ENCODE measurements at regions not wholly inside any gene's neighbourhood (a gene's known extent, or its start where the extent isn't known, plus 50 kb on each side); places are given as distances from the start of the nearest gene placed in this dataset.
"Not testable (repeated sequence)": the region's sequence is repeated elsewhere in the genome, so short reads cannot be mapped to it uniquely, and the experiment has no call there.

DNA sequence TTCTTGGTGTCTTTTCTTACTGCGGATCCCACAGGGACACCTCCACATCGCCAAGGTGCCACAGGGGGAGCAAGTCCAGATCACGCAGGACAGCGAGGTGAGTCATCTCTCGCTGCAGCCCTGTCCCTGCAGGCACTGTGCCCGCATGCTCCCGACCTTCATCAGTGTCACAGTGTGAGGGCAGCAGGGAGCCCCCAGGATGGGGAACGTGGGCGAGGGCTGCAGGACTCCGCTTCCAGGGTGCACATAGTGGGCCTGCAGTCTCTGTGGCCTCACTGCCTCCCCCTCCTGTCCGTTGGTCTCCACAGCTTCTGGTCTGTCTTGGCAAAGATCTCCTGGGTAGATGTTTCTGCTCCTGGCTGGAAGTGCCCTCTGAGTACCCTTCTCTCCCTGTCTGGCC, 78.0 kb downstream of the NPIPB11 start:
- DNase-seq (ENCODE audit: low spot score), result not testable (repeated sequence)

DNA sequence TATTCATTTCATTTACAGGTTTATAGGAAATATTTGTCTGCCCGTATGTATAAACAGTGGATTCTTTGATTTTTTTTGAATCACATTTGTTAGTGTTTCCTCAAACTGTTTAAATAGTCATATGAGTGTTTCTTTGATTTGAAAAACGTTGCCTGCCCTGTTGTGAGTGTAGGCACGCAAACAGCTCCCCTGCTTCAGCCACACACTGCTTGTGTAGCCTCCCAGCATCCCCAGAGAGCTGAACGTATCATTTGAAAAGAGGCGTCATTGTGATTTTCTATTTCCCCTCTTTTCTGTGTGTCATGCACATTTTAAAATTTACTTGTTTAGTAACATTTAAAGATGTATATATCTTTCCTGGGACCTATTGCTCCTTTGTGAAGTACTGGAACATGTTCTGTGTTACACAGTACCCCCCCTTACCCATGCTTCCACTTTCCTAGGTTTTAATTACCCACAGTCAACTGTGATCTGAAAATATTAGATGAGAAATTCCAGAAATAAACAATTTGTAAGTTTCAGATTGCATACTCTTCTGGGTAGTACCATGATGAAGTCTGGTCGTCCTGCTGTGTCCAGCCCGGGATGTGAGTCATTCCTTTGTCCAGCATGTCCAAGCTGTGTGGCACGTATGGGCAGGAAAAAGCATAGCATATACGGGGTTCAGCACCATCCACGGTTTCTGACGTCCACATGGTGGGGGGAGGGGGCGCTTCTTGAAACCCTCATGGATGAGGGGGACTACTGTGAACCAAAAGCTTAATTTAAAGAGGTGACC, 78.7 kb downstream of the NPIPB11 start:
- DNase-seq (ENCODE audit: low spot score), result not testable (repeated sequence)

DNA sequence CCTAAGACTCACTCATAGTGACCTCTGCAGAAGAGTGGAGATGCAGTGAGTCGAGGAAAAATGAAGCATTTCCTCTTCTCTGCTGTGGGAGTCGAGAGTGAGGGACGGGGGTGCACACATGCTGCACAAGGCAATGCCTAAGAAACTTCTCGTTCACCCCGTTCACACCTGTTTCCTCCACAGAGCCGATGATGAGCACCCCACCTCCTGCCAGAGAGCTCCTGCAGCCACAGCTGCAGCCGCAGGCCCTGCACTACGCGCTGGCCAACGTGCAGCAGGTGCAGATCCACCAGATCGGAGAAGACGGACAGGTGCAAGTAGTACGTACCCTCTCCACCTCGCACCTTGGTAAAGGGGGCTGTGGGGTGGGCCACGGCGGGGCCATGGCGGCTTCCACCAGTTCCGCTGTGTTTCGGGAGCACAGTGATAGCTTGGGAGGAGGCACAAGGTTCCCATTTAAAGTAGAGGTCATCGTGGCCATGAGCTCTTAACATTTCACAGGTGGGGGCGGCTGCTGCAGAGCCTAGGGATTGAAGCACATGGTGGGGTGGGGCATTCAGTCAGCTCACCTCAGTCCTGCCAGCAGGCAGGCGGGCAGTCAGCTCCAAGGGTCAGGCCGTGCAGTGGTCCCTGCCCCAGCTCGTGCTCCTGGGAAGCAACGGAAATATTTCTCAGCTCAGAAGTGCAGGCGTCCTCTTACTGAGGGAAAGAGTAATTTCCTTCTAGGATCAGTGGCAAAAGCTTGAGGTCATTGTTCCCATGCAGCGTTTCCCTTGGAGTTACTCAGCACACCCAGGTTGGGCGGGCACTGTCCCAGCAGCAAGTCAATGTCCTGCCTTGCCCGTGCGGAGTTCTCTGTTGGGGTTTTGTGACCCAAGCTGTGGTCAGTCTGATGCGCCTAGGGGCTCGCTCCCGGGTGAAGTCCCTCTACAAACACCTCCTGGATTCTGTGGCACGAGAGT, 80.1 kb downstream of the NPIPB11 start:
- not testable (repeated sequence) for DNase-seq (ENCODE audit: low spot score)

DNA sequence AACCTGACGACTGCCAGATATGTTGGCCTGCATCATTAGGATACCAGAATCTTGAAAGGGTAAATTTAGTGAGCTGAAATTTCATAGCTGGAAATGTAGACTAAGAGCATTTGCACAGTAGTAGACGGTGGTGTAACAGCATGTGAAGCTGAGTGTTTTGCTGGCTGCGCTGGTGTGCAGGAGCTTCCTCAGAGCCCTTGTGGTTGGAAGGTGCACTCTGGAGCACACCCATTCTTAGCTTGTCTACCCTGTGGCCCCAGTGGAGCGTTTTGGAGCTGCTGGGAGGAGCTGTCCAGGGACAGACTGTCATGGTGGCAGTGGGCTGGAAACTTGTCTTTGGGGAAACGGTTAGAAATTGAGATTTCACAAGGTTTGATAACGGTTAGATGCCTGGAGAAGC, 82.8 kb downstream of the NPIPB11 start:
- not testable (repeated sequence) for DNase-seq (ENCODE audit: low spot score)

DNA sequence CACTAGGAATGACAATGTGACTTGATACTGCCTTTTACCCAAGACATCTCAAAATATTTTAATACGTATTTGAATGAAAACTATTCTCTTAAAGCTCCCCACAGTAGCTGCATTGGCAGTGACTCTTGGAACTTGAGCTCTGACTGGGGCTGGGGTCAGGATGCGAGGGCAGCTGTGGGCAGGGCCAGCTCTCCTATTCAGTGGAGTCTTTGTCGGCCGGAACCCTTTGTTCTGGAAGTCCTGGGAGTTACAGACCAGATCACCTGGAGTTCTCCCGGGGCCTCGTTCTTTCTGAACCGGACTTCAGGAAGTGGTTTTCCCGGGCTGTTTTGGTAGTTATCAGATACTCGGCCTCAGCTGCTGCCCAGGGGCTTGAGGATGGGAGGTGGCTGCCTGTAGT, 84.9 kb downstream of the NPIPB11 start:
- DNase-seq (ENCODE audit: low spot score), result no peak

DNA sequence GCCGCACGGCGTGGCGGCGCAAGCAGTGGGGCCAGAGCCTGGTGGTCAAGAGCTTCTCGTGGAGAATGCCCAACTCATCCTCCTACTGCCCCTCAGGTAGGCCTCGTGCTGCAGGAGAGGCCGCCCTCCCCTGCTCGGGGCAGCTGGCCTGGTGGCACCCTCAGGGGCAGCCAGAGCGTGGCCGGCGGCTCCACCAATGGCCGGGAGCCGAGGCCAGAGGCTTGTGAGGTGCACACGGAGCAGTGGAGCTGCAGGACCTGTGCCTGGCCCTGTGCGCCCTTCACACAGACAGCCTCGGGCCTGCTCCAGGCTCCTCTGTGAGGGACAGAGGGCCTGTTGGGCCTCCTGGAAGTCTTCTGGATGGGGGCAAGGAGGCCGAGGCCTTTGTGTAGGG, 85.5 kb downstream of the NPIPB11 start:
- DNase-seq (ENCODE audit: low spot score), result no peak

DNA sequence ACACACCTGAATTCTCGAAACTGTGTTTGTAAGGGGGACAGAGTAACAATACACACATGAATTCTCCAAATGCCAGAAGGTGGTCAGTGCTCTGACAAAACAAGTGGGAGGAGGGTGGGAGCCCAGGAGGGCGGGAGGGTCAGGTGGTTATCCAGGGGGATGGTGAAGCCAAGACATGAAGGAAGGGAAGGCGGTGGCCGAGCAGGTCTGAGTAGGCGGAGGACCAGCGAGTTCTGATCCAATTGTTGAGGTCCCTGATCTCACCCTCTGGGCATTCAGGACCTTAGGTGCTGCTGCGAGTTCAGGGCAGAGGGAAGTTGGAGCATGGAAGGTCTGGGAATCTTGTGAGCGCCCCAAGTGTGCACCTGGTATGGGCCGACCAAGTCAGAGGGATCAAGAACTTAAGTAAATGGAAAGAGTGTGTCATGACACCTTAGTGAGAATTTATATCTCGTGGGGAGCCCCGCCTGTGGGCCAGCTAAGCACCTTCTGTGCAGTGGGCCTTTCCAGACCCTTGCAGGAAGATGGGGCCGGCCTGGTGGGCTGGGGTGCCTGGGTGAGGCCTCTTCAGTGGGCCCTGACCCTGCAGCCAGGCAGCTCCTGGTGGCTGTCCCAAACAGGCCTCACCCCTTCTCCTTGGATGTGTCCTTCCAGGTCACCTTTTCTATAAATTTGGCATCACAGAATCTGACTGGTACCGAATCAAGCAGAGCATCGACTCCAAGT, 86.1 kb downstream of the NPIPB11 start:
- no peak for DNase-seq (ENCODE audit: low spot score)

DNA sequence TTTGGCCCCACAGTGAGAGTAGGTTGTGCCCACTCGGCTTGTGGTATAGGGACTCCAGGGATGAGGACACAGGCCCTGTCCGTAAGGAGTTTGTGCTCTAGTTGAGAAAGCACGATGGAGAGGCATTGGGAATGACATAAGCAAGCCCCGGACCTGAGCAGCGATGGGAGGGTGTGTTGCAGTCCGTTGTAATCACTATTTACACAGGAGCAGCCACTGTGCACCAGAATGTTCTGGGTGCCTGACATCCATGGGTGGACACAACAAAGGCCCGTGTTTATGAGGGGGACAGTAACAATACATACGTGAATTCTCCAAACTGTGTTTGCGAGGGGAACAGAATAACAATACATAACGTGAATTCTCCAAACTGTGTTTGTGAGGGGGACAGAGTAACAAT, 86.8 kb downstream of the NPIPB11 start:
- no peak for DNase-seq (ENCODE audit: low spot score)

DNA sequence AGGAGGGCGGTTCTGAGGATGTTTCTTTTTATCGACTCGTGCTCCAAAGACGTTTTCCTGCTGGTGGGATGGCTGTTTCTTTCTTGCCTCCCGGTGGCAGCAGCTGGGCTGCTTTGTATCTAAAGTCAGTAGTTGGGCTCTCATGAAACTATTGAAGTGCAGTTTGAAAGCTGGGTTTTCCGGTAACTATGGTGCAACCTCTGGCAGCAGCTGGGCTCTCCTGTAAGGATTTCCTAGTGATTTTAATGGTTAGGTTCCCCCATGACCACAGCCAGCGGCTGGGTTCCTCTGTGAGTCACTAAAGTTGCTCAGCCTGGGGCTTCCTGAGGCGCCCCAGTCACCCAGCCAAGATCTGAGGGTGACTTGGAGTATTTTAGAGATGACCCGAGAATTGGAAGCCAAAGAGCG, 87.9 kb downstream of the NPIPB11 start:
- DNase-seq (ENCODE audit: low spot score), result not testable (repeated sequence)

DNA sequence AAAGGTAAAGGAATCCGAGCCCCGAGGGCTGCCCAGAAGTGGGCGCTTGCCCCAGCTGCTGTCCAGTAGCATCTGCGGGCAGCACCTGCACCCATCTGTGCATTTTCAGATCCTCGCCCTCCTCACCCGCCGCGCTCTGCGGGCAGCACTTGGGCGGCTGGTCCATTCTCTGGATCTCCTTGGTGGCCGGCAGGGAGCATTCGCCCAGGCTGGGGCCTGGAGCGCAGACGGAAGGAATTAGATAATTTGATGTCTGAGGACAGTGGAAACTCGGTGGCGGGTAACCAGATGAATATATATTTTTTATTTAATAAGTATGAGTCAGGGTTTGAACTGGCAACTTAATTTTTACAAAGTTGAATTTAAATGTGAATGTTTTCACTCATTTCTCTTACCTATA, 88.5 kb downstream of the NPIPB11 start:
- DNase-seq (ENCODE audit: low spot score), result no peak

DNA sequence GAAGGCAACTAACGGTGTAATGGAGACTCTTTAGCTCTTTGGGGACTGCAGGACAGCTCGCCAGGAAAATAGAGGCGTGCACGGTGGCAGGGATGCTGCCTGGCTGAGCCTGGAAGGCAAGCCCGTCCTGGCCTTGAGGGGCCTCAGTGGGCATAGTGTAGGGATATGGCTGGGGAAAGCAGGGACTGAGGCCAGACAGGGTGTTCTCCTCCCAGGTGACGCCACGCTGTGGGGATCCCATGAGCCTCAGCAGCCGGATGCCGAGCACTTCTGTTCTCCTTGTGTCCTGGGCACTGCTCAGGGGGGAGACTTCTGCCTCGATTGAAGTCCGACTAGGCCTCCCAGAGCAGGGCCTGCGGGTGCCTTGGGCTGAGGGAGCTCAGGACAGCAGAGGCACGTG, 89.2 kb downstream of the NPIPB11 start:
- DNase-seq (ENCODE audit: low spot score), result no peak

DNA sequence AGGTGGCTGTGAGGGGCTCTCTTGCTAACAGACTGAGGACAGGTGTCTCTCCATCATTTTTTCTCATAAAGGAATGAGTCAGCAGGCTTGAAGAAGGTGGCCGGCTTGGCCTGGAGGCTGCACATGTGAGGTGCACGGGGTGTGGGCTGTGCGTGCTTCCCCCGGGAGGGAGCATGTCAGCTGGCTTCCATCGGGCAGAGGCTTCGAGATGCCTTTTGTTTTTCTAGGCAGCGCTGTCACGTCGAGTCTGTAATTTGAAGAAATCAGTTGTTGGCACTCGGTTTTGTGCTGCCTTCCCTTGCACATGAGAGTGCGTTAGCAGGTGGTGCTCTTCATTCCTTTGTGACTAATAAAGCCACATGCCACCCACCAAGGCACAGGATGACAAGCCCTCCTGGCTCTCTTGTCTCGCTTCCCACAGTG, 89.7 kb downstream of the NPIPB11 start:
- no peak for DNase-seq (ENCODE audit: low spot score)

DNA sequence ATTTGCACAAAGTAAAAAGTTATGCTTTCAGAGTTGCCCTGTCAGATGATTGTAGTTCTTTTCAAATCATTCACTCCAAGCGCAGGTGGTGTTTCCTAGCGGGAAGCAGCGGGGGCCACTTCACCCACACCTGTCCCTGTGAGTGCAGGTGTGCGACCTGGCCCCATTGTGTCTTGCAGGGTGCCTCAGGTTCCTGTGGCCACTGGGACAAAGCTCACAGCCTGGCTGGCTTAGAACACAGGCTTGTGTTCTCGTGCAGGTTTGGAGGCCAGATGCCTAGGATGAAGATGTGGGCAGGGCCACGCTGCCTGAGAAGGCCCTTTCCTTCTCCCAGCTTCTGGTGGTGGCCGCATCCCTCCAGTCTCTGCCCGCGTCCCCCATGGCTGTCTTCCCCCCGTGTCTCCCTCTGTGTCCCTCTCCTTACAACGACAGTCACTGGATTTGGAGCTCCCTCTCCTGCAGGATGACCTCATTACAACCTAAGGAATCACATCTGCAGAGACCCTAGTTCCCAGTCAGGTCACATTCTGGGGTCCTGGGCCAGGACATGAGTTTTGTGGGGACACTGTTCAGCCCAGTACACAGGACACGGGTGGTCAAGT, 90.5 kb downstream of the NPIPB11 start:
- no peak for DNase-seq (ENCODE audit: low spot score)

DNA sequence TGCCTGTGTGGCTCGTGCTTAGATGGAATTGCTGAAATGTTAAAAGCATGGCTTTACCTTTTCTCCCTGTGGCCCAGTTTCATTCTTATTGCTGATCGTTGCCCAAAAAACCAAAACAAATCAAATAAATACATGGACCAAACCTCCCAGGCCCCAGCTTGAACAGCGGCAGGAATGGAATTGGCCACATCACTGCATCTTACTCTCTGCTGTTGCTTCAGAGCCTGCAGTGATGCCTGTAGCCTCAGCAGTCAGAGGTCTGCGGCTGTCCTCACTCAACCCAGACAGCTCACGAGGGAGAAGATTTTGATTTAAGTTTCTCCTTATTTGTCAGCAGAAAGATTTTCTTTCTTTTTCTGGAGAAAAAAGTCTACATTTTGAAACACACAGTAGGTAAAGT, 91.5 kb downstream of the NPIPB11 start:
- no peak for DNase-seq (ENCODE audit: low spot score)

DNA sequence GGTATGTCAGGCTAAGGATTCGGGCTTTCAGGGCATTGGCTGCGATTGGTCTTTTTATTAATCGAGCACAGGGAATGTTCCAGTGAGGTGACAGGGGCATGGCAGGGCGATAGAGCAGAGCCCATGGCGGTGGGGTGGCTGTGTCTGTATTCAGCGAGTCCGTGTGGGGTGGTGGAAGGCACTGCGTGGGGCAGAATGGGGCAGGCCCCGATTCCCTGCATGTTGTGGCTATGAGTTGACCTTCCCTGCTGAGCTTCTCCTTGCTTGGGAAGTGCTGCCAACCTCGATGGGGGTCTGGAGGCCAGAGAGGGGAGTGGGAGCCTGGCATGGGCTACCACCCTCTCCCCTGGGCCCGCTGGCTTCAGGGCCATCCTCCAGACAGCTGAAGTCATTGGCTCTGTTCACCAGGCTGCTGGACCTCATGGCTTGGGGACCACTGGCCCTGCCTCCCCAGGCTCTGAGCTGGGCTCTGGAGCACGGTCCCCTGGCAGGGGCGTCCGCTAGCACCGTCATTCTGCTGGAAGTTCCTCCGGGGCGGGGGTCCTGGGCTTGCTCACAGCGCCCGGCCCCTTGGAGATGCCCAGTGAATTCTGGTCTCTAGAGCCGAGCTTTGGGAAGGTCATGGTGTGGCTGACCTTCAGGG, 92.1 kb downstream of the NPIPB11 start:
- no peak for DNase-seq (ENCODE audit: low spot score)

DNA sequence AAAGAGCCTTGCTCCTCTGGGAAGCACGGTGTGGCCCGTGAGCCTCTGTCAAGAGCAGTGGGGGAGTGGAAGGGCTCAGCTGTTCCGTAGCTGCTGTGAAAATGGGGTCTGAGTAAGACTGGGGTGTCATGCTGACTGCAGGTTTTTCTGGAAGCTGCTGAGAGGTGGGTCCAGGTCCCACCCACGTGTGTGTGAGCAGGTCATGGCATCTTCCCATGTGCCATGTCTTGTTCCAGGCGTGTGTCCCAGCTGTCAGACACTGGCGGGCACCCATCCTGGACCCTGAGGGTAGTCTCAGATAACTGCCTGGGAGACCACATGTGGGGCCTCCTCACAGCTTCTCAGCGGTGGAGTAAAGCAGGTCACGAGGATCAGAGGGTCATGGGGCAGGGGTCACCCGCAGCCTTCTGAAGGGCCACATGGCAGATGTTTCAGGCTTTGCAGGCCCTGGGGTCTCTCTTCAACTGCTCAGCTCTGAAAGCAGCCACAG, 92.9 kb downstream of the NPIPB11 start:
- no peak for DNase-seq (ENCODE audit: low spot score)

DNA sequence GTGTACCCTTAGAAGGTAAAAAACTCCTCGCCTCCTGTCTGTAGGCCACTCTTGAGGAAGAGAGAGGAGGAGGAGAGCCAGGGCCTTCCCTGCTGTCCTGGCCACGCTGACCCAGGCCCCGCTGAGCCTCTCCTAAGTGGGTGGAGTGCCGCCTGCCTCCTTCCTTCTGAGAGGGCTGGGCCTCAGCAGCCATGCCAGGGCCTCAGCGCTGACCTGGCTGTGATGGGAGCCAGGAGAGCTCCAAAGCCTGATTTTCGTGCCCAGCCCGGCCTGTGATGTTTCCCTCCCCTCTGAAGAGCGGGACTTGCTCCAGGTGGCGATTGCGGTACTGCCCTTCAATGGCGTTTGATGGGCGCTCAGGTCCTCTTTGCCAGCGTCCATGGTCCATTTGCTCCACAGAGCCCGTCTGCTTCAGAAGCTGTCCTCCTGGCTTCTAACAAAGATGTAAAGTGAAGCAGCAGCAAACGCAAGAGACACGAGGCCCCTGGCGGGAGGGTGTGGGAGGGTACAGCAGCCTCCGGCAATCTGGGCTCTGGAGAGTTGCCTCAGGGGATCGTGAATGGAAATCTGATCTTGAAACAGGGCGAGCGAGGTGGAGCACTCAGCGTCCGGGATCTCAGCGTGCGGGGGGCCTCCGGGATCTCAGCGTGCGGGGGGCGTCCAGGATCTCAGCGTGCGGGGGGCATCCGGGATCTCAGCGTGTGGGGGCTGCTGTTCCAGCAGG, 93.5 kb downstream of the NPIPB11 start:
- no peak for DNase-seq (ENCODE audit: low spot score)

DNA sequence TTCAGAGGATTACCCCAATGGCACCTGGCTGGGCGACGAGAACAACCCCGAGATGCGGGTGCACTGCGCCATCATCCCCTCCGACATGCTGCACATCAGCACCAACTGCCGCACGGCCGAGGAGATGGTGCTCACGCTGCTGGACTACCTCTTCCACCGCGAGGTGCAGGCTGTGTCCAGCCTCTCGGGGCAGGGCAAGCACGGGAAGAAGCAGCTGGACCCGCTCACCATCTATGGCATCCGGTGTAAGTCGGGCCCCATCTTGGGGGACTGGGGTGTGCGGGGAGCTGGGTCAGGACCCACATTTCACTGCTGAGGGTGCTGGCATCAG, 94.2 kb downstream of the NPIPB11 start:
- not testable (repeated sequence) for DNase-seq (ENCODE audit: low spot score)

DNA sequence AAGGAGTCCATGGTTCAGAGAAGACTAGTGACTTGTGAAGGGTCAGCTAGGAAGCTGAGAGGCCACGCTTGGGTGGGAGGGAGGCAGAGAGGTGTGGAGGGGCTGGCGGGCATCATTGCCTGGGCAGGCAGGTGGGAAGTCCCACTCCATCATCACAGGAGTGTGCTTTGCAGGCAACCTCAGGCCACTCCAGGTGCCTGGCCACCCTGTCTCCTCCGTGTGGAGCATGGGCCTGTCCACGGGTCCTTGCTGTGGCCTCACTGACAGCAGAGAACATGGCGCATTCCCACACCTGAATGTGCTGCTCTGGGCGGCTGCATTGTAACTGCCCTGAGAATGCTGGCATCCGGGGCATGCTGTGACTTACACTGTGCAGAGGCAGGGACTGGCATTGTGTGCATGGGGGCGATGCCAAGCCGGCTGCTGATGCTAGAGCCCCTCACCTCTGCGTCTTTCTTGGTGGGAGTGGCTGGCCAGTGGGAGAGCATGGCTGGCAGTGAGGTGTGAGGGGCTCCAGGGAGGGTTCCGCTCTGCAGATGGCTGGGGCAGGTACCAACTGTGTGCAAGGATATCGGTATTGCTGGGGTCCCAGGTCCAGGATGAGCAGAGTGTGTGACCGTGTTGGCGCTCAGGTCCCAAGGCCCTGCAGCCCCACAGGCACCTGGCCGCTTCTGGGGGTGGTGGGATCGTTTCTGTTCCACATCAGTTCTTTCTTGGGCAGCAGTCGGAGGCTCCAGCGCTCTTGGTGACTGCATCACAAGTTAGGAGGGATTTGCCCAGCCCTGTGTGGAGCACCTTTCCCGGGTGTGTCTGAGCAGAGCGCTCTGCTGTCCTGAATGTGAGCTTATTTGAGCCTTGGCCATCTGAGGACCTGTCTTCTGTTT, 94.8 kb downstream of the NPIPB11 start:
- DNase-seq (ENCODE audit: low spot score), result no peak

DNA sequence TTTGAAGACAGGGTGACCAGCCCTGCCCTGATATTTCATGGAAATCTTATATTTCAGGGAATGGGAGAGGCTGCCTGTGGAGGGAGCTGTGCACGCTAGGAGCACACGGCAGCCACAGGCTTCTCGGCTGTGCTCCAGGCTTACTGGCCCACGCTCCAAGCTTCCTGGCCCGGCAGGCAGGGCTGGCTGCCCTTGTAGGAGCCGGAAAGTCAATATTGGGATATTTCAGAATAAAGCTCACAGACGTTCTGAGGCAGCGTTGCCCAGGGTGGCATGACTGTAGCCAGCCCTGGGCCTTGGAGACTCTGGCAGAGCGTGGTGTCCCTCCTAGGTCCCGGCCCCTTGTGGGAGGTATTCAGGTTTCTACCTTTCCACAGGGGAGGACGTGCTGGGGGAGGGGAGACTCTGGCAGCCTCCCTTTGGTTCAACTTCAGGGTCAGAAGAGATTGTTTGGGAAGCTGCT, 95.6 kb downstream of the NPIPB11 start:
- no peak for DNase-seq (ENCODE audit: low spot score)

All from globus pallidus (tissue), 1 donor.